ENCODE measurements at regions not wholly inside any gene's neighbourhood (a gene's known extent, or its start where the extent isn't known, plus 50 kb on each side); places are given as distances from the start of the nearest gene placed in this dataset.

GRCh38 chr4:187071946-187072600 lies 348.4 kb upstream of the FAT1 start:
- H3K36me3 Mint-ChIP-seq (ENCODE audit: low read depth), result no peaks in the 10 kb centered on the region
- H3K4me3 Mint-ChIP-seq, result peak overlapping the region; percentile 77

GRCh38 chr4:187073820-187074219 lies 350.2 kb upstream of the FAT1 start:
- Mint-ChIP-seq H3K4me3 (no peak overlapping the region), H3K36me3 (ENCODE audit: low read depth) (no peaks in the 10 kb centered on the region), H3K27me3 (ENCODE audit: insufficient read depth) (peaks cover 9% of the 10 kb centered on the region), H3K27ac (no peak overlapping the region), H3K4me1 (ENCODE audit: low read depth) (peaks cover 25% of the 10 kb centered on the region), H3K9me3 (no peaks in the 10 kb centered on the region)
- TF ChIP-seq CTCF (IDR thresholded peaks at IDR 0.05), result no peak
- no peak for DNase-seq

More at GRCh38 chr4:187071946-187072600, 348.4 kb upstream of the FAT1 start:
- Mint-ChIP-seq H3K9me3 (no peaks in the 10 kb centered on the region), H3K27me3 (ENCODE audit: insufficient read depth) (peaks cover 9% of the 10 kb centered on the region), H3K4me1 (ENCODE audit: low read depth) (peaks cover 25% of the 10 kb centered on the region), H3K27ac (peak overlapping the region; percentile 15; the same call in 1 of the 2 replicates)
- DNase-seq, result no peak
- TF ChIP-seq CTCF (IDR thresholded peaks at IDR 0.05), result no peak

GRCh38 chr4:187075514-187075913 lies 351.9 kb upstream of the FAT1 start:
- no peaks in the 10 kb centered on the region for H3K36me3 Mint-ChIP-seq (ENCODE audit: low read depth)
- no peak overlapping the region for H3K27ac Mint-ChIP-seq
- peaks cover 6% of the 10 kb centered on the region for H3K27me3 Mint-ChIP-seq (ENCODE audit: insufficient read depth)
- no peaks in the 10 kb centered on the region for H3K9me3 Mint-ChIP-seq
- peaks cover 25% of the 10 kb centered on the region for H3K4me1 Mint-ChIP-seq (ENCODE audit: low read depth)
- no peak overlapping the region; the same call in 1 of the 2 replicates for H3K4me3 Mint-ChIP-seq
- TF ChIP-seq CTCF (IDR thresholded peaks at IDR 0.05), result no peak
- DNase-seq, result peak; percentile 37

- no peaks in the 10 kb centered on the region for H3K36me3 Mint-ChIP-seq (ENCODE audit: low read depth)
- DNase-seq, result no peak
- no peak overlapping the region for H3K4me3 Mint-ChIP-seq
- no peak for TF ChIP-seq CTCF (IDR thresholded peaks at IDR 0.05)
- no peaks in the 10 kb centered on the region for H3K9me3 Mint-ChIP-seq
- peaks cover 6% of the 10 kb centered on the region for H3K27me3 Mint-ChIP-seq (ENCODE audit: insufficient read depth)
- H3K27ac Mint-ChIP-seq, result no peak overlapping the region
- peaks cover 14% of the 10 kb centered on the region for H3K4me1 Mint-ChIP-seq (ENCODE audit: low read depth)
These were observed 354.2 kb upstream of the FAT1 start for GRCh38 chr4:187077744-187078401.

GRCh38 chr4:187084701-187085100 lies 361.0 kb upstream of the FAT1 start:
- DNase-seq, result no peak
- no peak for TF ChIP-seq CTCF (IDR thresholded peaks at IDR 0.05)
- no peak overlapping the region for H3K4me3 Mint-ChIP-seq
- H3K4me1 Mint-ChIP-seq (ENCODE audit: low read depth), result no peaks in the 10 kb centered on the region; the same call in 1 of the 2 replicates
- H3K27ac Mint-ChIP-seq, result no peak overlapping the region
- no peaks in the 10 kb centered on the region for H3K36me3 Mint-ChIP-seq (ENCODE audit: low read depth)
- H3K27me3 Mint-ChIP-seq (ENCODE audit: insufficient read depth), result peaks cover 2% of the 10 kb centered on the region; the same call in 1 of the 2 replicates
- H3K9me3 Mint-ChIP-seq, result no peaks in the 10 kb centered on the region

Data from HFFc6 (cell line).